ENCODE measurements at regions not wholly inside any gene's neighbourhood (a gene's known extent, or its start where the extent isn't known, plus 50 kb on each side); places are given as distances from the start of the nearest gene placed in this dataset.

DNA sequence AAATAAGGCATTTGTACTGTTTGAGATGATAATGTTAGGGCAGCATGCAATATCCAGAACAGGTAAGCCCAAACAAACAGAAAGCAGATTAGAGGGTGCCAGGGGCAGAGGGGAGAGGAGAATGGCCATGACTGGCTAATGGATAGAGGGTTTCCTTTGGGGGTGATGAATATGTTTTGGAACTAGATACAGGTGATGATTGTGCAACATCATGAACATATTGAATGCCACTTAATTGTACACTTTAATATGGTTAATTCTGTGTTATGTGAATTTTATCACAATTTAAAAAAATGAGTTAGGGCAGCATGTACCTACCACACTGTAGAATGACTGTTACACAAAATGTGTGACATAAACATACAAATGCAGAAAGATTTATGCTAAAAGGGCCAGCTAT is 255.5 kb upstream of the FN1 start:
- TF ChIP-seq SIN3A (IDR thresholded peaks at IDR 0.05; ENCODE audit: borderline replicate concordance, low read depth, low read length) (no peak), RXRA (IDR thresholded peaks at IDR 0.05; ENCODE audit: borderline replicate concordance, low read depth) (no peak)
- TF ChIP-seq, protein P1, sequence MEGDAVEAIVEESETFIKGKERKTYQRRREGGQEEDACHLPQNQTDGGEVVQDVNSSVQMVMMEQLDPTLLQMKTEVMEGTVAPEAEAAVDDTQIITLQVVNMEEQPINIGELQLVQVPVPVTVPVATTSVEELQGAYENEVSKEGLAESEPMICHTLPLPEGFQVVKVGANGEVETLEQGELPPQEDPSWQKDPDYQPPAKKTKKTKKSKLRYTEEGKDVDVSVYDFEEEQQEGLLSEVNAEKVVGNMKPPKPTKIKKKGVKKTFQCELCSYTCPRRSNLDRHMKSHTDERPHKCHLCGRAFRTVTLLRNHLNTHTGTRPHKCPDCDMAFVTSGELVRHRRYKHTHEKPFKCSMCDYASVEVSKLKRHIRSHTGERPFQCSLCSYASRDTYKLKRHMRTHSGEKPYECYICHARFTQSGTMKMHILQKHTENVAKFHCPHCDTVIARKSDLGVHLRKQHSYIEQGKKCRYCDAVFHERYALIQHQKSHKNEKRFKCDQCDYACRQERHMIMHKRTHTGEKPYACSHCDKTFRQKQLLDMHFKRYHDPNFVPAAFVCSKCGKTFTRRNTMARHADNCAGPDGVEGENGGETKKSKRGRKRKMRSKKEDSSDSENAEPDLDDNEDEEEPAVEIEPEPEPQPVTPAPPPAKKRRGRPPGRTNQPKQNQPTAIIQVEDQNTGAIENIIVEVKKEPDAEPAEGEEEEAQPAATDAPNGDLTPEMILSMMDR (IDR thresholded peaks at IDR 0.05) = no peak
- Histone ChIP-seq H3K9ac (no peak overlapping the region), H3K4me3 (ENCODE audit: low read depth in 2 of 2, low read length in 1 of 2) (no peak overlapping the region), H3K79me2 (ENCODE audit: insufficient read depth) (no peaks in the 10 kb centered on the region), H3F3A (replicated peaks; ENCODE audit: insufficient read depth) (peaks cover 33% of the 10 kb centered on the region), H3K9me2 (no peaks in the 10 kb centered on the region), H2AFZ (ENCODE audit: low read depth) (no peak overlapping the region), H3K36me3 (replicated peaks in 1 of 2; ENCODE audit: control insufficient read depth in 1 of 2, insufficient read depth in 2 of 2, low read length in 1 of 2) (no peaks in the 10 kb centered on the region), H3K4me2 (peak overlapping the region; percentile 45; the same call in 1 of the 2 replicates), H3K27me3 (ENCODE audit: insufficient read depth) (no peaks in the 10 kb centered on the region), H3K27ac (ENCODE audit: low read depth in 2 of 2, low read length in 1 of 2) (peak overlapping the region in 1 of 2 experiments; percentile 96; a peak in 2 of 4 replicates), H3K4me1 (ENCODE audit: control insufficient read depth in 1 of 2, insufficient read depth in 2 of 2, low read depth in 1 of 2, low read length in 1 of 2) (peaks cover 3 to 40% of the 10 kb centered on the region in 2 experiments), H4K20me1 (ENCODE audit: insufficient read depth) (no peaks in the 10 kb centered on the region), H3K9me3 (no peaks in the 10 kb centered on the region)
- no peak for DNase-seq
- POLR2A ChIA-PET = no interaction called here
- CTCF ChIA-PET = no interaction called here

DNA sequence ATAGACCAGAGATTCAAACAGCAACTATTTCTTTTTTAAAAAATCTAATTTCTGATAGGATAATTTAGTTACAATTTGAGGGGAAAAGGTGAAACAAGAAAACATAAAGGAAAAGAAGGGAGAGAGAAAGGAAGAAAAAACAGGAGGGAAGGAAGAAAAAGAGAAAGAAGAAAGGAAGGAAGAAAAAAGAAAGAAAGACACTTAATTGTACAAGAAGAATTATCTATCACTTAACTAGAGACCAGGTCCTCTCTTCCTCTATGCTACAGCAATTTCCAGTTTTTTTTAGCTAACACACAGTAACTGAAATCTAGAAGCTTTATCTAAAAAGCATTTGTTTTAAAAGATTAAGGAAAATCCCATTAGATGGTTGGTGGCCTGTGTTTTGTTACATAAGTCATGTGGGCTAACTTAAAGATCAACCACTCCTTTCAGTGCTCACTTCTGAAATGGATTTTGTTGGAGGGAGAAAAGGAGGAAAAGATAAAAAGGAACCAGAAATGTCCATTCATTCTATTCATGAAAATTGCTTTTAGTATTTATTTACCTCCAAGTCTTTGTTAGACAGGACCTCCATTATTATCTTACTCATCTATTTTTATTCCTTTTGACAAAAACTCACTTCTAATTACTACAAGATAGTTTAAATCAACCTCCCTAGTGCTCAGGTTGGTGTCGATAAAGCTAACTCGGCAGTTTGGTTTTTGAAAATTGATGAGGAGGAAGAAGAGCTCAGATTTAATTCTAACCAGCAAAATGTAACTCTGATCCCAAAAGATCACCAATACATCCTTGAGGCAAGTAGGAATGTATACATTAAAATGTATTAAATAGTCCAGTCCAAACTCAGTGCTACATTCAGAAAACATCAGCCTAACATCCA is 251.5 kb upstream of the FN1 start:
- no peaks in the 10 kb centered on the region for H3K27me3 ChIP-seq (ENCODE audit: insufficient read depth)
- no peaks in the 10 kb centered on the region for H3K79me2 ChIP-seq (ENCODE audit: insufficient read depth)
- CTCF ChIA-PET = no interaction called here
- H3K9me2 ChIP-seq = no peaks in the 10 kb centered on the region
- no peak overlapping the region for H3K4me2 ChIP-seq
- peak; percentile 21 for DNase-seq
- H3K4me1 ChIP-seq (ENCODE audit: control insufficient read depth in 1 of 2, insufficient read depth in 2 of 2, low read depth in 1 of 2, low read length in 1 of 2) = peaks cover 12 to 27% of the 10 kb centered on the region in 2 experiments
- POLR2A ChIA-PET = no interaction called here
- 91% methylated on average over 2 of the region's 2 CpGs for WGBS (ENCODE audit: low lambda C conversion rate)
- no peak overlapping the region for H3K27ac ChIP-seq (ENCODE audit: low read depth in 2 of 2, low read length in 1 of 2)
- no peaks in the 10 kb centered on the region for H3K36me3 ChIP-seq (replicated peaks in 1 of 2; ENCODE audit: control insufficient read depth in 1 of 2, insufficient read depth in 2 of 2, low read length in 1 of 2)
- H2AFZ ChIP-seq (ENCODE audit: low read depth) = no peak overlapping the region
- H3F3A ChIP-seq (replicated peaks; ENCODE audit: insufficient read depth) = peaks cover 25% of the 10 kb centered on the region
- H3K4me3 ChIP-seq (ENCODE audit: low read depth in 2 of 2, low read length in 1 of 2) = no peak overlapping the region
- H3K9ac ChIP-seq = no peak overlapping the region
- TF ChIP-seq GATA2 (CRISPR knock-in tag; IDR thresholded peaks at IDR 0.05) (peak; percentile 59), FOSL2 (IDR thresholded peaks at IDR 0.05; ENCODE audit: borderline replicate concordance, low read depth) (no peak), TAF1 (IDR thresholded peaks at IDR 0.05; ENCODE audit: borderline replicate concordance, low read depth, low read length) (no peak)
- no peaks in the 10 kb centered on the region for H3K9me3 ChIP-seq
- H4K20me1 ChIP-seq (ENCODE audit: insufficient read depth) = no peaks in the 10 kb centered on the region

DNA sequence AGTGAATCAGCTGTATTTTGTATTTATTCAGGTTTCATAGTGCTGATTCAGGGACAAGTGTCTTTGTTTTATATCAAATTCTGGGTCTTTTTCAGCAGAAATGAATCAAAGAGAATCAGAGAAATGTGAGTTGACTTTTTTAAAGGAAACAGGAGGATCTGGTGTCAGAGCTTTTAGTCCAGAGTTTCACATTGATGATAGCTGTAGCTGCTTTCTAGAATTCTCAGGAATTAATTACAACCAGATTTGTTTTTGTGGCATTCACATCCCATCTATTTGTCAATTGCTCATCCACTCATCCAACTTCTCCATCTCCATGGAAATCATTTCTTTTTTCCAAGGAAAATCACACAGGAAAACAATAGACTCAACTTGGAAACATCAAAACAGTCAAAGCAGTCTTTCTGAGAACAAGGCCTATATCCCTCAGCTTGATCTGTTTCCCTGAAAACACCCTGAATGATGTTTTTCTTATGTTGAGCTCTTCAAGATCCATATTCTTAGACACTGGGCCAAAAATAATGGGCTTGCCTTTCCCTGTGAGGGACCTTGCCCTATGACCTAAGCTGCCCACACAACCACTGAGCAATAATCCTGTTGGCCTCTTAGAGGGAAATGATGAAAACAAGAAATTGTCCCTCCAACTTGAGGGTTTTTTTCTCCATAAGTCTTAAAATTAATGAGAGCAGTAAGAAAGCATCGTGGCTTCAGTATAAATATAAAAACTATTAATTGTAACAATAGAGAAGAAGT is 249.5 kb upstream of the FN1 start:
- H3K4me1 ChIP-seq (ENCODE audit: control insufficient read depth in 1 of 2, insufficient read depth in 2 of 2, low read depth in 1 of 2, low read length in 1 of 2) = peaks cover 15 to 25% of the 10 kb centered on the region in 2 experiments
- no peaks in the 10 kb centered on the region for H3K9me3 ChIP-seq
- CTCF ChIA-PET = interaction anchor here (1.0 kb wide), 1 partner anchor 19 kb away, joined by 3 read pairs; no protein-coding TSS in a partner anchor
- no peak overlapping the region for H3K9ac ChIP-seq
- POLR2A ChIA-PET = no interaction called here
- no peaks in the 10 kb centered on the region for H3K9me2 ChIP-seq
- no peaks in the 10 kb centered on the region for H3K36me3 ChIP-seq (replicated peaks in 1 of 2; ENCODE audit: control insufficient read depth in 1 of 2, insufficient read depth in 2 of 2, low read length in 1 of 2)
- no peaks in the 10 kb centered on the region for H3K79me2 ChIP-seq (ENCODE audit: insufficient read depth)
- peak overlapping the region; percentile 47 to 78; a peak in 3 of 4 replicates for H3K27ac ChIP-seq (ENCODE audit: low read depth in 2 of 2, low read length in 1 of 2)
- H3K27me3 ChIP-seq (ENCODE audit: insufficient read depth) = no peaks in the 10 kb centered on the region
- no peak for DNase-seq
- H3K4me2 ChIP-seq = no peak overlapping the region
- no peak overlapping the region for H3K4me3 ChIP-seq (ENCODE audit: low read depth in 2 of 2, low read length in 1 of 2)
- H3F3A ChIP-seq (replicated peaks; ENCODE audit: insufficient read depth) = peaks cover 25% of the 10 kb centered on the region
- no peak overlapping the region for H2AFZ ChIP-seq (ENCODE audit: low read depth)
- no peaks in the 10 kb centered on the region for H4K20me1 ChIP-seq (ENCODE audit: insufficient read depth)
- WGBS (ENCODE audit: low lambda C conversion rate) = 75% methylated on average over 1 of the region's 1 CpG
- TF ChIP-seq EP300 (IDR thresholded peaks at IDR 0.05; ENCODE audit: borderline replicate concordance in 1 of 2, low read depth in 1 of 2, low read length in 1 of 2) (0 out of 4 replicates have a peak, but pooled peaks of 1 of the 2 experiments have one; percentile 32), TCF12 (IDR thresholded peaks at IDR 0.05) (peak; percentile 67), NFIC (IDR thresholded peaks at IDR 0.05; ENCODE audit: borderline replicate concordance) (peak; percentile 6; the same call in 1 of the 2 replicates), FOXM1 (IDR thresholded peaks at IDR 0.05; ENCODE audit: low read depth) (peak; percentile 66; the same call in 1 of the 2 replicates)
- TF ChIP-seq, protein P2, sequence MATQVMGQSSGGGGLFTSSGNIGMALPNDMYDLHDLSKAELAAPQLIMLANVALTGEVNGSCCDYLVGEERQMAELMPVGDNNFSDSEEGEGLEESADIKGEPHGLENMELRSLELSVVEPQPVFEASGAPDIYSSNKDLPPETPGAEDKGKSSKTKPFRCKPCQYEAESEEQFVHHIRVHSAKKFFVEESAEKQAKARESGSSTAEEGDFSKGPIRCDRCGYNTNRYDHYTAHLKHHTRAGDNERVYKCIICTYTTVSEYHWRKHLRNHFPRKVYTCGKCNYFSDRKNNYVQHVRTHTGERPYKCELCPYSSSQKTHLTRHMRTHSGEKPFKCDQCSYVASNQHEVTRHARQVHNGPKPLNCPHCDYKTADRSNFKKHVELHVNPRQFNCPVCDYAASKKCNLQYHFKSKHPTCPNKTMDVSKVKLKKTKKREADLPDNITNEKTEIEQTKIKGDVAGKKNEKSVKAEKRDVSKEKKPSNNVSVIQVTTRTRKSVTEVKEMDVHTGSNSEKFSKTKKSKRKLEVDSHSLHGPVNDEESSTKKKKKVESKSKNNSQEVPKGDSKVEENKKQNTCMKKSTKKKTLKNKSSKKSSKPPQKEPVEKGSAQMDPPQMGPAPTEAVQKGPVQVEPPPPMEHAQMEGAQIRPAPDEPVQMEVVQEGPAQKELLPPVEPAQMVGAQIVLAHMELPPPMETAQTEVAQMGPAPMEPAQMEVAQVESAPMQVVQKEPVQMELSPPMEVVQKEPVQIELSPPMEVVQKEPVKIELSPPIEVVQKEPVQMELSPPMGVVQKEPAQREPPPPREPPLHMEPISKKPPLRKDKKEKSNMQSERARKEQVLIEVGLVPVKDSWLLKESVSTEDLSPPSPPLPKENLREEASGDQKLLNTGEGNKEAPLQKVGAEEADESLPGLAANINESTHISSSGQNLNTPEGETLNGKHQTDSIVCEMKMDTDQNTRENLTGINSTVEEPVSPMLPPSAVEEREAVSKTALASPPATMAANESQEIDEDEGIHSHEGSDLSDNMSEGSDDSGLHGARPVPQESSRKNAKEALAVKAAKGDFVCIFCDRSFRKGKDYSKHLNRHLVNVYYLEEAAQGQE (IDR thresholded peaks at IDR 0.05; ENCODE audit: low read depth, low read length) = no peak
- TF ChIP-seq, protein P3, sequence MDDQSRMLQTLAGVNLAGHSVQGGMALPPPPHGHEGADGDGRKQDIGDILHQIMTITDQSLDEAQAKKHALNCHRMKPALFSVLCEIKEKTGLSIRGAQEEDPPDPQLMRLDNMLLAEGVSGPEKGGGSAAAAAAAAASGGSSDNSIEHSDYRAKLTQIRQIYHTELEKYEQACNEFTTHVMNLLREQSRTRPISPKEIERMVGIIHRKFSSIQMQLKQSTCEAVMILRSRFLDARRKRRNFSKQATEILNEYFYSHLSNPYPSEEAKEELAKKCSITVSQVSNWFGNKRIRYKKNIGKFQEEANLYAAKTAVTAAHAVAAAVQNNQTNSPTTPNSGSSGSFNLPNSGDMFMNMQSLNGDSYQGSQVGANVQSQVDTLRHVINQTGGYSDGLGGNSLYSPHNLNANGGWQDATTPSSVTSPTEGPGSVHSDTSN (IDR thresholded peaks at IDR 0.05) = peak; percentile 26; the same call in 1 of the 2 replicates

All from SK-N-SH (cell line).